Fibroblast of skin of right biceps (primary cell): ENCODE measurements at regions not wholly inside any gene's neighbourhood (a gene's known extent, or its start where the extent isn't known, plus 50 kb on each side); places are given as distances from the start of the nearest gene placed in this dataset.

Experiments
- DNase-seq: peaks from one replicate; pipeline ENCODE4 v3.0.0-alpha.2; 2013

DNA sequence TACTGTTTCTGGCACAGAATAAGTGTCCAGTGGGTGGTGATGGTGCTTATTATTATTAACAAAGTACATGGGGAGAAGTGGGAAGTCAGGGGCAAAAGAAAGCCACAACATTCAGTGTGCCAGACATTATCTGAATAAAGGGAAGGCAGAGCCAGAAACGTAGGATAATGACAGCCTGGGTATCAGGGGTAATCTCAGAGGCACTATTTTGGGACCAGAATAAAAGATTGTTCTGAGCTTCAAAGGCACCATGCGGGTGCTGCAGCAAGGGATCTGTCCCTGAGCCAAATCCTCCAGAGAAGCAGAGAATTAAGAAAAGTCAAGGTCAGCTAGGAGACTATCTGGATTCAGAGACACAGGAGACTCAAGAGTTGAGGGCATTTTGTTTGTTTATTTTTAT is 328.8 kb upstream of the GATB start:
- DNase-seq, result no peak

DNA sequence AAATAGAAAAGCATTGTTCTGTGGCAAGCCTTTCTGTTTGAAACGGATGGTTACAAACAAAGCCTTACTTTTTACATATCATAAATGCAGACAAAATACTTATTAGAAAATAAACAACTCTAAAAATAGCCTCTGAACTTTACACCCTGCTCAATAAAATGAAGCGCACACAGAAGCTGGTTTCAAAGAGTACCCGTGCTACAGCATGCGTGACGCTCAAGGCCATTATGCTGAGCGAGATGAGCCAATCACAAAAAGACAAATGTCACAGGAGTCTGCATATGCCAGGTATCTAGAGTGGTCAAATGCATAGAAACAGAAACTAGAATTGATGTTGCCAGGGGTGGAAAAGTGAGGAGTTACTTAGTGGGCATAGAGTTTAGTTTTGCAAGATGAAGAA is 326.5 kb upstream of the GATB start:
- no peak for DNase-seq

DNA sequence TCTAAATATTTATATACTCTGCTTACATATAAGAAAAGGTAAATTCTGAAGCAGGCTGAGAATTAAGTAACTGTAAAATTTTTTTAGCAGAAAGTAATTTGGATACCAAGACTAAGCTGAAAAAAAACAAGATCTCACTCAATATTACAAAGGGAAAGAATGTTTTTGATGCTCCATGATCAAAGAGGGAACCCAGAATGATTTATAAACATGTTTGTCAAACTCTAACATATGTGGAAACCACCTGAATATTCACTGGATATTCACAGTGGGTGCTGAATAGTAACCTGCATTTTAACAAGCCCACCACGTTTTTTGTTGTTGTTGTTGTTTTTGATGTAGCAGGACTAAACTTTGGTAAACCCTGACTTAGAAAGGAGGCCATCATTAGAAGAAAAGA is 324.9 kb upstream of the GATB start:
- DNase-seq, result no peak

DNA sequence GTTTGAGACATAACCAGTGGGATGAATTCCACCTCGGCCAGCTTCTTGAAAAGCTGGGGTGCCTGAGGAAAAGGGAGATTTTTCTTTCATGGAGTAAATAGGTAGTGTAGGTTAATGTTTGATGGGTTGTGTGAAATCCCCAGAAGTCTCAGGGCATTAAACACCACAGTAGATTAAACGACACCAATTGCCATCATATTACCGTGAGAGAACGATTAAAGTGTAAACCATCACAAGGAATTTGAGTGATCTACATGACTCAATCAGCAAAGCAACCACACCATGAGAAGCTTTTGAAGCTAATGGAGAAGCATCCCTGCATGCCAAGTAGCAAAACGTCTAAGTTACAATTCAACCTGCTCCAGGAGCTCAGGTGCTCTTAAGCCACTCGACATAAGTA is 322.5 kb upstream of the GATB start:
- DNase-seq, result no peak

DNA sequence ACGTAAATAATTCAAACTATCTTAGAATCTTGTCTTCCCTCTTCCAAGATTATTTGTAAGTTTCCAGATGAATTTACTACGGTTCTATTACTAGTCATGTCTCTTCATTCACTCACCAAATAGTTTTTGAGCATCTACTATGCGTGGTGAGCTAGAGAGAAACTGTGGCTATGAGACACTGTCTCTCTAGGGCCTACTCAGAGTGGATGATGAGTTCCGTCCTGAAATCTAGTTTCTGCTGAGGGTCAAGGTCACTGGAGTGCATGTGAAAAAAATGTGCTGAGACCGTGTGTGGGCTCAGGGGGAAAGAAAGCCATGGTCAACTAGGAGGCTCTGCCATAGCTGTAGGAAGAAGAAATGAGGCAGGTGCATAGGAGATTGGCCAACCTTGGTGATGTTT is 320.2 kb upstream of the GATB start:
- DNase-seq, result no peak

DNA sequence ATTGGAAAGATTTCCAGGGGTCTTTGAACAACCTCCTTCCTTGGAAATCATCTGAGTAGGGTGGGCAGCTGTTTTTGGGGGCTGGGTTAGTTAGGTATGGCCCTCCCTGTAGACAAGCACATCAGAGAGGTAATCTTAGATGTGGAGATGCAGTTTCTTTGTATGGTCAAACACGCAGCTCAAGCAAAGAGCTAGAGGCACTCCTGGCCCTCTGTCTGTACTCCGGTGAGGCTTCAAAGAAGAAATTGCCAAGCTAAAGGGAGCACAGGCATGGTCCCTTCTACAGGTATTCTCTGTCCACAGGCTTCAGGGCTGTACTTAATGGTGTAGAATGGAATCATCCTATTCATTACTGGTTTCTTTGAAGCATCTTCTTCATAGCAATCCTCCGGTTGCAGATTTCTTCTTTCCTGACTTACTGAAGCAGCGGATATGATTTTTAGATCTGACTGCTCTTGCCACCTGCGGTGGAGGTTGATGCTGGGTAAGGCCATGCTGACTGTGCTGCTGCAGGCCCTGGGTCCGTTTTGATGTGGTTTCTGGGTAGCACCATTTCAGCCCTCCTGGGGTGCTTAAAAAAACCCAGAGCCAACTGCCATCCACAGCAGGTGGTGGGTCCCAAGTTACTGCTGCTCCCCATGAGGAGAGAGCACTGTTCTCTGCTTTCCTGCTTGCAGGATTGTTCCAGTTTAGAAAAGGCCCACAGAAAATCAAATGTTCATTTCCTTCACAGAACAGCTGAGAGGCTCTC is 318.9 kb upstream of the GATB start:
- no peak for DNase-seq

DNA sequence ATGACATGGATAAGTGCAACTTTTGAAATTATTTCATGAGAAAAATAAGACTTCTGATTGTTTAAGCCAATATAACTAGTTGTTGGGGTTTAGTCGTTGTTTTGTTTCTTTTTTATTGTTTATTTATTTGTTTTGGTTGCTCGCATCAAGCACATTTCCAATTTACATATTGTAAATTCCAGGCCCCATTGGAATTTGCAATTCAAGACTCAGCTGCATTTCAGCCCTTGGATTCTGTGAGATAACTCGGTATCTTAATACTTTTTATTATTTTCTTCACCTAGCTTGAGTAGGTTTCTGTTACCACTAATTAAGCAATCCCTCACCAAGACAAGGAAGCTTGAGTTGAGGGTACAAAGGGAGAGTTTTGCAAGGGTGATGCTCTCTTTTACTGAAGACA is 318.3 kb upstream of the GATB start:
- no peak for DNase-seq

DNA sequence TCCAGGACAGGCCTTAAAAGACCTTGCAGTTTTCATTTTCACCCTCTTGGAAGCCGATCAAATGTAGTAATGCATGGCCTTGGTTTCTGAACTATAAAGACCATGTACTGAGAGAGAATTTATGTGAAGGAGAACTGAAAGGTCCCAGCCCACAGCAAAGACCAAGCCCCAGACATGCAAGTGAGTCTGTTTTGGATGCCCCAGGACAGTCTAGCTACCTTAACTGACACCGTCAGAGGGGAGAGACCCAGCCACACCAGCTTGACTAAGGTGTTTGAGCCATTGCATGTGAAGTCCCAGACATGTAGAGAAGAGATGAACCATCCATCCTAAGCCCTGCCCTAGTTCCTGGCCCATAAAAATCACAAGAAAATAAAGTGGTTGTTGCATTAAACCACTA is 316.8 kb upstream of the GATB start:
- no peak for DNase-seq

DNA sequence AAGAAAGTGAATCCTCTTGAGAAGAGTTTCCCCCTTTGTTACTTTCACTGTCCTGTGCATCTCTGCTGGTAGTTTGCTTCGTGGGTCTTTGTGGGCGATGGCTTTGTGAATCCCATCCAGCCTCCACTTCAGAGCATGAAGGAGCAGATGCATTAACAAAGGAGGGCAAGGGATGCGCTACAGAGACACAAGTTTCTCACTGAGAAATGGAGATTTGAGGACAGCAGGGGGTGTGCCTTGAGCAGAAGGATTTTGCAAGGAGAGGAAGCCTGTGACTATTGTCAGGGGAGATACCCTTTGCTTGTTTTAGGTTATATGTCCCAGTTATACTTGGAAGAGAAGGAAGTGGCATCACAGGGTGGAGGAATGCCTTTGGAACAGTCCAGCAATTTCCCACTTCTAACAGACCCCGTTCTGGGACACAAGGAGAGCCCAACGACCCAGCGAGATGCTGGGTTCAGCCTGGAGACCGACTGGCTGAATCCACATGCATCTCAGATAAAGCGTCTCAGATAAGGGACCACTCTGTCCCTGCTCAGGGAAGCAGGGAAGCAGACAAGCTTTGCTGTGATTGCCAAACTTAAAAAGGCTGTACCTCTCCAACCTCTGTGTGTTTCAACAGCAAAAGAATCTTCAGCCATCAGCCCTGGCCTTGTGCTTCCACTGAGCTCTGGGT is 314.6 kb upstream of the GATB start:
- DNase-seq, result no peak

DNA sequence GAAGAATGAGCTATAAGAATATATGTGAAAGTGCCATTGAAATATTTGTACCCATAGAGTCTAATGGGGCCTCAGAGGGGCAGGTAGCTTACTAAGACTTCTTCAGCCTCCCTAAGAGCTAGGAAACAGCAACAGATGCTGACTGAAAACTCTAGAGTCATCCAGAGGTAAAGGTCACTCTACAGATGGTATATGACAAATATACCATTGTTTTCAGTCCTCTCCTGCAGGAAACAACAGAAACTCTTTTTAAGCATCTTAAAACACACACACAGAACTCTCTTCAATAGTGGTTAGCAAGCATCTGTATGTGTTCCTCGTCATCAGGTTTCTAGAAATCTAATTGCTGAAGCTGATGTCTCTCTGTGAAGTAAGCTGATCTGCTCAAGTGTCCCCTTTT is 313.8 kb upstream of the GATB start:
- DNase-seq, result no peak

DNA sequence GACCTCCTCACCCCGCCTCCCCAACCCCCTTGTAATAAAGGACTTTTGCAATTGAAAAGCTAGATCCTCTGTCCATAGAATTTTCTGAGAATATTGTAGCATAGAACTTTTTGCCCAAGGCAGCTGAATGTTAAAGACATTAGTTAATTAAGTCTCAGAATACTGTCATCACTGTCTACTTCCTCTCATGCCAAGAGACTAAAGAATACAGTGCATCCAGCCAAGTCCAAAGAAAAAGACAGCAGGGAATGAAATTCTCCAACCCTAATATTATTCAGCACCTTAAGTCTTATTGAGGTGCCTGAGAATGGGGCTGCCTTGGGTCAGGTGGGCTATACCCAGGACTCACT is 313.3 kb upstream of the GATB start:
- DNase-seq, result no peak

DNA sequence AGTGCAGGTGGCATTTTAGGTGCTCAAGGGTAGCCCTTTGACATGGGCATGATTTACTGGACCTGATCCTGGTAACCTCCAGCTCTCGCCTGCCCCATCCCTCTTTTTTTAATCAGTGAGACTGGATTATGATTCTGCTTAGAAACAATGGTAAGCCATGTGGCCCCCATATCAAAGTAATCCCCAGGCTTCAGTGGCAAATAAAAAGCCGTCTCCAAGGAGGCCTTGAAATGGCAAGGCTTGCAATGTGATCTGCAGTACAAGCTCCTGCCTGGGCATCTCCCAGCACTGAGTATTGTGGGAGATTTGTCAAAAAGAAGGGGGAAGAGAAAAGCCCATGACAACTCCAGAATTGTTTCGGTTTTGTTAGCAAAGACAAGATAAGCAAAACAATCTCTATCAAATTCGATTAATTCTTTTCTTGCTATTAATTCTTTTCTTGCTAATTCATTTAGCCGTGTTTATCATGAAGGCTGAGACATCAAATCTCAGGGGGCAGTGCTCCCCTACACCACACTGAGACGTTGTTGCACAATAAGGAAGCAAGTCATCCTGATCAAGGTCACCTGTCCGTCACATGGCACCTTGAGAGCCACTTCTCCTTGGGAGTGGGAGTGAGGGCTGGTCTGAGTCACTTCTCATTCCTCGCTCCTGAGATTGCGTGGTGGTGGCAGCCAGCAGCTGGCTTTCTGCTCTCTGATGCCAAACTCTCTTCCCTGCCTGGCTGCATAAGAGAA is 312.7 kb upstream of the GATB start:
- DNase-seq, result no peak

DNA sequence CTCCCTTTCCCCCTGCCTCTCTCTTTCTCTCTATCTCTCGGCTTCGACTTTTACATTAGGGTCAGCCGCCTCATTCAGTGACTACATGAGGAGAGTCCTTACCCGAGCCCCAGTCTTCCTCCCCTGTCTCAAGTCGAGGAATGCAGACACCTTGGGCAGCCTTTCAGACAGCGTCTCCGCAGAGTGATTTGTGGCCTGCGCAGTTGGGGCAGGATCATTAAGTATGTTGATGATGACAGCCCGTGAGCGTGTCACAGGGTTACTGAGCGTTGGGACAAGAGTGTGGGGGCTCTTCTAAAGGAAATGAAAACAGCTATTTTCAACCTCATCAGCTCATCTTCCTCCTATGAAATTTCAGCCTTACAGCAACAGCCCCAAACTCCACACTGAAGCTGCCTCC is 312.1 kb upstream of the GATB start:
- peak; percentile 37 for DNase-seq

DNA sequence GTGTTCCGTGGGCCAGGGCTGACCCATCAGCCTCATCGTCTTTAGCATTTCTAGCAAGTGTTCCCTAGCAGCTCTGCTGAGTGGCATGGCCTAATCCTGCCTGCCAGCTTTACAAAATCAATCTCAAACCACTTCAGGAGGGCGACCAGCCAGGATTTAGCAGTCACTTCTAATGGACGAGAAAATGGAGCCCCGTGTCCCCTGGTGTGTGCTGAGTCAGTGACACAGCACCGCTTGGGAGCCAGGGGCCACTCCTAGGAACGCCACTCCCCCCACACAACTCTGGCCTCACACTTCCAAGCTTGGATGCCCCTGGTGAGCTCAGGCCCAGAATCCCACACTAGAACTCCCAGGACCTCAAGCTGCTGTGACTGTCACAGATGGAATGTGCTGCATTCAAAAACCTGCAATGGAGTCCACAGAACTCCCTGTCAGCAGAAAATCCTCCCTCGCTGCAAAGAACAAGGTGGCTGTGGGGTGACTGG is 311.2 kb upstream of the GATB start:
- DNase-seq, result peak; percentile 55

DNA sequence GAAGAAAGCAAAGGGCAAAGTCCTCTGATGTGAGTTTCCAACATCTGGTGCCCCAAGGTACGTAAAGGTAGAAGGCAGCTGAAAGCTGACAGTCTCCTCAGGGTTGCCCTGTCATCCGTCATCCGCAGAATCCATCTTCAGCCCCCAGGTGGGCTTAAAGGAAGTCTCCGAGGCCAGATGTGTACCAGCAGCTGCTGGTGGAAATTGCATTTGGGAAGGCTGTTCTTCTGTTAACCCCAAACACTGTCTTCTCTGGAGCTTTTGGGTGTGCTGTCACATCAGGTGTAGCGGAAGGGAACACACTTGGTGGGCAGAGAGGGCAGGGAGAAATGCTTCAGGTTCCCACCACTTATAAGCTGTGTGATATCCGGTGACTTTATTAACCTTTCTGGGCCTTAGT is 310.0 kb upstream of the GATB start:
- no peak for DNase-seq

DNA sequence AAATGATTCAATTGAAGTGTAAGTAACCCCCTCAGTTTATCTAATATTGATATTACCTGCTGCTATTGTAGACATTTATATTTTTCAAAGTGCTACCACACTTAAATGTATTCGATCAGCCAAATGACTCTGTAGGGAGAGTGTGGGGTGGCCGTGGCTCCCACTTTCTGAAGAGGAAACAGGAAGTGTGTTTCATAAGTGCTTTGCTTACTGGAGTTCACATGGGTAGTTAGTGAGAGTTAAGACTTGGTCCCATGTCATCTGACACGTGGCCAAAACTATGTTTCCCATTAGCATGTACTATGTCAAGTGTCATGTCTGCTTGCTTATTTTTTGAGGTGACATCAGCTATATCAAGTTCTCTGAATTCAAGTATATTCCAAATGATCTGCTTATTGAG is 308.1 kb upstream of the GATB start:
- no peak for DNase-seq

DNA sequence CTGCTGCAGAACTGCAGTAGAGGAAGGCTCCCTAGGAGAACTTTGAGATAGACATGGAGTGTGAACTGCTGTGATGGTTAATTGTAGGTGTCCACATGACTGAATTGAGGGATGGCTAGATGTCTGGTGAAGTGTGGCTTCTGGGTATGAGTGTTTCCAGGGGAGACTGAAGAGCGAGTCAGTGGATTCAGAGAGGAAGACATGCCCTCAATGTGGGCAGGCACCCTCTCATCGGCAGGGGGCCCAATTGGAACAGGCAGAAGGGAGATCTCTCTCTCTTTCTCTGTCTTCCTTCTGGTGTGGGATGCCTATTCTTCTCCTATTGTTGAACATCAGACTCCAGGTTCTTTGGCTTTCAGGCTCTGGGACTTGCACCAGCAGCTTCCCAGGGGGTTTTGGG is 304.7 kb upstream of the GATB start:
- DNase-seq, result no peak

DNA sequence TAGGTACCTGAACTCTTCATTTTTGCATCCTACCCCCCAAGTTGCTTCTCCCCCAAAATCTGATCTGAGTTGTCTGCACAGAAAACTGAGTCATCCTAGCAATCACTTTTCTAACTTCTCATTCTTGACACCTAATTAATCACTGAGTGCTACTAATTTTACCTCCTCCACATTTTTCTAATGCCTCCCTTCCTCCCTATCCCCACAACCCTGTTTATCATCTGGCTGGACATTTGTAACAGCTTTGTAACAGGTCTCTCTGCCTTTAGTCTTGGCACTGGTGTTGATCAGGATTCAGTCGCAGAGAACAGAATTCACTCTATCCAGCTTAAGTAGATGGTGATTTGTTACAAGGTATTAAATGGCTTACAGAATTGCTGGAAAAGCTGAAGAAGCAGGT is 303.9 kb upstream of the GATB start:
- DNase-seq, result peak; percentile 32

DNA sequence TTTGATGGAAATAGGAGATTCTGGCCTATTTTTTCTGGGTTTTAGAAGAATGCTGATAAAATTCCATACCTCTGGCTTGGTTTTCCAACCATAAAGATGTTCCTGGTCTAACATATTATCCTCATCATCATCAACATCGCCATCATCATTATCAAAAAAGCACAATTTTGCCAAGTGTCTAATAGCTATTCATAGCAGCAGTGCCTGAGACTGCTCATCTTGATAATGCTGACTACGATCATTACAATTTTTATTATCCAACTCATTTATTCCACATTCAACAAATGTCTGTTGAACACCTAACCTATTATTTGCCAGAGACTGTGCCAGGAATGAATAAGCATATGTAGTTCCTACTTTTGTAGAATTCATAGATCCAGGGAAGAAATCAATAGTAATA is 303.5 kb upstream of the GATB start:
- no peak for DNase-seq

DNA sequence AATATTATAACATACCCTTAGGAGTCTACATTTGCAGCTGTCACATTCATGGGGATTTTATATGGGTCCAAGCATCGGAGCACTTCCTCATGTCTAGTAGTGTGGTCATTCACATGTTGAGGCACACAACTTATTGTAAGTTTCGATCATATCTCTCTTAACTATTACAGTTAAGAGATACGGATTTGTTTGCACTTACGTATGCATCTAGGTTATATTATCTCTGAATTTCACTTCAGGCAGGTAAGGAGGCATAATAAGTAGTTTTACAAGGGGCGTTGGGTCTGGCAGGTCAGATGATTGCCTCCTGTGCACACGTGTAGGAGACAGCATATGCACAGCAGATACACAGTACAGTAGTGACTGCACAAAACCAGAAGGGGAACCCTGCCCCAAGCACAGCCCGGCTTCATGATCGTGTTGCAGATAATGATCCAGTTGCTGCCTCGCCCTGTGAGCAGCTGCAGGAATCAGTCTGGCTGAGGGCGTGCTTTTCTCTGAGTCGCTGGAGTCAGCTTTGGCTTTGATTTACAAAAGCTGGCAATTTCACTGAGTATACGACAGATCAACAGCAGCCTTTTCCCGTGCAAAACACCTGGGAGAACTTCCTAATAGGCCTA is 302.9 kb upstream of the GATB start:
- DNase-seq, result peak; percentile 29

DNA sequence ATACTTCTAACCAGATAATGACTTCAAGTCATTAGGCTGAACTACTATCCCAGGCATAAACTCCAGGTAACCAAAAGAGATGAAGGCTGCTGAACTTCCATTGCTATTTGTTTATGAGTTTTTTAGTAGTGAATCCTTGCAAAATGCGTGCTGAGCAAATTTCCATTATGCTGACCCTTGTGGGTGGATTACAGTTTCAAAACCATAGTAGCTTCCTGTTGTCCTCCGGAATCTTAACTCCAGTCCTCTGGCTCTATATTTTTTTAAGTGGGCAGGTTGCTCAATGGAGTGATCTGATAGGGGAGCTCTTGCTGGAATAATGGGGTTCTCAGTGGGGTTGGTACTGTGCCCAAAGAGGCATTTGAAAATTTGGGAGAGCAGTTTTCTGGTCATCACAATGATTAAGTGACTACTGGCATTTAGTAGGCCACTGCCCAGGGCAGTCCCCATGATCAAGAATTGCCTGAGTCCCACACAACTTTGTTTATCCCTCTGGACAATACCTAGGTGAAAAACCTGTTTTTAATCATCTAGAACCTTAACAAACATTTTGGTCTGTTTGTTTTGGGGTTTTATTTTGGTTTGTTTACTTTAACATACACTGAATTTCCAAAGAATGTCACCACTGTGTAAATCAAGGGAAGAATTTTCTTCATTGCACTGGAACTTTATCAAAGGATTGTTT is 302.3 kb upstream of the GATB start:
- no peak for DNase-seq

DNA sequence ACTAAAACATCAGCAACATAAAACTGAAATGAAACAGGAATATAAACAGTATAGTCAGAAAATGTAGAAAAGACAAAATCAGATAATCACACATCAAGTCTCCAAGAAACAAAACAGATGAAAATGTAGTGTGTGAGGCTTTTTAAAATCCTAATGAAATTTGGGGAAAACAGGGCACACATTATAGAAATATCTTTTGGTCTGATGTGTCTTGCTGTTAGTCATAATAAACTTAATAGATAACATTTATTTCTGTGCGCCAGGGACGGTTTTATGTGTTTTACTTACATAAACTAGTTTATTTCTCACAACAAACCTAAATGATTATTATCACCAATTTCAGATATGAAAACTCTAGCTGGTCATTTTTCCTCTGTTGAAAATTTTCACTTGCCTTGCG is 293.9 kb upstream of the GATB start:
- DNase-seq, result no peak

DNA sequence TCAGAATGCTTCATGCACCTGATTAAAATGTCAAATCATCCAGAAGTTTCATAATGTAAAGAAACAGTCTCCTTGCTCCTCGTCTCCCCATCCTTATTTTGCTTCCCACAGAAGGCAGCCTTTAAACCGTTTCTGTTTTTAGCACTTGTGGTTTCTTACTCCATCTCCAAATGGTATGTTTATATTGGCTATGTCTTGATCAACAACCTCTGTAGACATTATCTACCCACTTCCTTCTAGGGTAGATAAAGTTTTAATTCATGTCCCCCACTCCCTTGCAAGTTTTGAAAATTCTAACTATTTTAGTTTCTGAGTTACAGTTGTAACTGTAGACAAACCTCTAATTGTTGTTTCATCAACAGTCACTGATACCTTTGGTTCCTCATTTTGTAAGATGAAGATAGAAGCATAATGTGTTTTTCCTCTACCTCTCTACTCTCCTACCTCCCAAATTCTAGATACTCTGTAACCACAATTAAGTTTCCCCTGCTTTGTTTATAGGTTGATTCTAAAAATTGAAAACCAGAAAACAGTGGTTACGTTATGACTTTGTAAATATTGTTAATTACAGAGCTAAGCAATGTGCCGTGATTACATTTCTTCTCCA is 291.7 kb upstream of the GATB start:
- no peak for DNase-seq
